GM12878 (cell line): ENCODE measurements at regions not wholly inside any gene's neighbourhood (a gene's known extent, or its start where the extent isn't known, plus 50 kb on each side); places are given as distances from the start of the nearest gene placed in this dataset.
"Not testable (repeated sequence)": the region's sequence is repeated elsewhere in the genome, so short reads cannot be mapped to it uniquely, and the experiment has no call there.

Source experiments
- CTCF ChIP-seq, 3 experiments: IDR thresholded peaks in 2 of 3; conservative IDR thresholded peaks in 1 of 3; 2 replicates each; pipeline ENCODE4 v1.5.1; 2011; ENCODE audit warnings: low read depth in 3 of 3, low read length in 3 of 3, mild to moderate bottlenecking in 3 of 3, control low read depth in 2 of 3, moderate library complexity in 2 of 3, inconsistent platforms in 1 of 3, mixed read lengths in 1 of 3; ENCODE audit not compliant: control insufficient read depth in 2 of 3, insufficient read depth in 1 of 3; ENCODE audit errors: extremely low read depth in 1 of 3
- EZH2 ChIP-seq: IDR thresholded peaks from 2 replicates; pipeline ENCODE4 v1.6.1; 2012; ENCODE audit warnings: low read depth, mild to moderate bottlenecking, control low read depth, inconsistent platforms, low read length, borderline replicate concordance; ENCODE audit not compliant: control insufficient read depth
- POLR2A ChIP-seq: IDR thresholded peaks from 2 replicates; pipeline ENCODE4 v1.6.1; 2011; ENCODE audit warnings: low read depth, mild to moderate bottlenecking, low read length
- SP1 ChIP-seq: IDR thresholded peaks from one replicate; pipeline ENCODE4 v1.6.1; 2011; ENCODE audit warnings: low read depth, low read length

GRCh38 chr4:55696424-55696823, 60.3 kb upstream of the NMU start:
- not testable (repeated sequence) for TF ChIP-seq POLR2A; CTCF (IDR thresholded peaks at IDR 0.05 in 2 of 3, conservative IDR thresholded peaks at IDR 0.05 in 1 of 3; ENCODE audit: control insufficient read depth in 2 of 3, extremely low read depth in 1 of 3, insufficient read depth in 1 of 3, low read depth in 3 of 3, low read length in 3 of 3); EZH2; SP1
